HG02938 (cell line): ENCODE measurements at regions not wholly inside any gene's neighbourhood (a gene's known extent, or its start where the extent isn't known, plus 50 kb on each side); places are given as distances from the start of the nearest gene placed in this dataset.

Experiments used
- ATAC-seq: cut with Tn5 transposase; IDR thresholded peaks from one replicate; pipeline ENCODE4 v1.9.1; 2021; ENCODE audit warnings: mild to moderate bottlenecking, moderate library complexity; ENCODE audit not compliant: unreplicated experiment

DNA sequence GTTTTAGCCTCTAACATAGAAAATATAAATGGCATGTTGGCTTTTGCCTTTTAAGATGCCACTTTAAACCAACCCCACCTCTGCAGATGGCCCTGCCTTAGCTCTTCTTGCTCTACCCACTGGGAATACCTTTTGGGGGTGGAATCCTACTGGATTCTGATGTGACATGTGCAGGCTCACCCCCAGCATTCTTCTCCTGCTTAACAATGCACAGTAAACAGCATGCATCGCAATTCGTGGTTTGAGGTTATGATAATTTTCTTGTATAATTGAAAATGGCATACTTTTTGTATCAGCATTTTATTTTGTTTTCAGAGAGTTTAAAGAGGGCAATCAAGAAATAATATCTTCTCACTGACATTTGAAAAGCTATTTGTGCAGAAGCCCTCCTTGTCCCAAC is 167.9 kb downstream of the AREG start:
- no peak for ATAC-seq

DNA sequence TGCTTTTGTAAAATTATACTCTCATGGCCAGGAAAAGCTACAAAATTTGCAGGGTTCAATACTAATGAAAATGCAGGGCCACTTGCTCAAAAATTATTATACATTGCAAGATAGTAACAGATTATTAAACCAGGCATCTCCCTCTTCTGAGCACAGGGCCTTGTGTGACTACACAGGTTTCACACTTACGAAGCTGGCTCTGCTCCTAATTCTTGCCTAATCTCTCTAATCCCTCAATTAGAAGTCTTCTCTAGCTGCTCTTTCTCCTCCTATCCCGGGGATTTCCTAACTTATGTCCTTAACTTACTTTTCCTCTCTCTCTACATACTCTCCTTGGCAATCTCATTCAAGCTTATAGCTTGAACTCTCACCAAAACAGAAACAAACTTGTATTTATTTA is 168.3 kb downstream of the AREG start:
- ATAC-seq = no peak

DNA sequence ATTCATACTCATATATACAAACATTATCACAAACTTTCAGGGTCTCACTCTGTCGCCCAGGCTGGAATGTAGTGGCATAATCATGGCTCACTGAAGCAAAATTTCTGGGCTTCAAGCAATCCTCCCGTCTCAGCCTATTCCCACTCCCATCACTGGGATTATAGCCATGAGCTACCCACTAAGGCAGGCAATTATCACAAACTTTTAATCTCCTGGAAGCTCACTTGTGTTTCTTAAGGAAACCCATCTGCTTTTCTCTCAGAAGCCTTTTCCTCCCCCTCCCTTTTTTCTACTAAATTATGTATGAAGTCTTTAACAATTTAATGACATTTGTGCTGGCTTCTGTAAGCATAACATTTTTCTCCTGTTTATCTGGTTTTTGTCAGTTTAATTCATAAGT is 170.5 kb downstream of the AREG start:
- ATAC-seq = no peak

DNA sequence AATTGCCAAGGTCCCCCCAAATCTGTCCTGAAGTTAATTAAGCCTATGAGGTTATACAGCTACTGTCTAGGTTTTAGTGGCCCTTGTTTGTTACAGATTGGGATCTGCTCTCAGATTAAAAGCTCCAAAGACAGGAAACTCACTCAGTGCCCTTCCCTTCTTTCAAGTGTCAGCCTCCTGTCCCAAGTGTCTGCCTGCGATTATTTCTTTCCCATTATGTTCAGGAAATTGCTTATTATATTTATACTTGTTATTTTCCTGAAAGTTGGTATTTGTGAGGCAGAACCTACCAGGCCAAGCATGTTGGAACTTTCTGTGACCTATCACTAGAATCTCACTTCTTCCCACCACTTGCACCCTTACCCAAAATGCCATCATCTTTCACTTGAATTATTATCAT is 173.2 kb downstream of the AREG start:
- ATAC-seq = no peak

DNA sequence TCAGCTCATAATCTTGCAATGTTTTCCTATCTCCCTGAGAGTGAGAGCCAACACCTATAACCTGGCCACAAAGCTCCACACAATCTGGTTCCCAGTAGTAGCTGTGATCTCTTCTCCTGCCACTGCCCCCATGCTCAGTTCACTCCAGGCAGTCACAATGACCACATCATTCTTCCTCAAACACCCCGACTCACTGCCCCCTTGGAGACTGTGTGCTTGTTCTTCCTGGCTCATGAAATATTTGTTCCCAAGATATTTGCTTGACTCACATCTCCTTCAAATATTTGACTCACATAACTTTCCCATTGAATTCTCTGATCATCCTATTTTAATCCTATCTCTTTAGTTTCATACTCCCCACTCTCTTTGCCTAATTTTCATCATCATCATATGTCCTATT is 173.7 kb downstream of the AREG start:
- ATAC-seq = no peak

DNA sequence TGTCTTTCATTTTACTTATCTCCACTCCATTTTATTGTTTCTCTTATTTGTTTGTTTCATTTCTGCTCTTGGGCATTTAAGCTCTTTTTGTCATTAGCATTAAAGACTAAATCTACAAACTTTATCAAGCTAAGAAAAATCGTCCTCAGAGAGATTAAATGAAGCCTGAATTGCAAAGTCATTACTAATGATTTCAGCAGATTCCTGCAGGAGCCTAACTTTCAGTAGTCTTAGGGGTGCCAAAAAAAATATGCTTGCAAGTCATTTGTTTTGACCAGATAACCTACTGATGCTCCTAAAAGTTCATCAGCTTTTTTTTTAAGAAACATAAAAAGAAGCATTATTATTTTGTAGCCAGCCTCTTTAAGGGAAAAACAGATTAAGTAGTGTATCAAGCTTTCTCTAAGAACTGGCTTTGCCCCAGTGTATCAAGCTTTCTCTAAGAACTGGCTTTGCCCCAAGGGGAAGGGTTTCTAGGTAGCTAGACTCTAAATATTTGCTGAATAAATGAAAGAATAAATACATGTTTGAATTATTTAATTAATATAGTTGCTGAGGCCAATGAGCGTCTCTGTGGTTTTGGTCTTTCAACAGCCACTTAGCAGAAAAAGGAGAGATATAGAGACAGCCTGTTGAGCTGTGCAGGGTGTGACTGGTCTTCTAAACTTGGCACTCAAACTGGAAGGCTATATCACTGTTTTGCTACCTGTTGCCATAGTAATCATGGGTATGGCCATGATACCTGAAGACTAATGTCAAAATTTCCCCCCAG is 174.2 kb downstream of the BTC start:
- no peak for ATAC-seq

DNA sequence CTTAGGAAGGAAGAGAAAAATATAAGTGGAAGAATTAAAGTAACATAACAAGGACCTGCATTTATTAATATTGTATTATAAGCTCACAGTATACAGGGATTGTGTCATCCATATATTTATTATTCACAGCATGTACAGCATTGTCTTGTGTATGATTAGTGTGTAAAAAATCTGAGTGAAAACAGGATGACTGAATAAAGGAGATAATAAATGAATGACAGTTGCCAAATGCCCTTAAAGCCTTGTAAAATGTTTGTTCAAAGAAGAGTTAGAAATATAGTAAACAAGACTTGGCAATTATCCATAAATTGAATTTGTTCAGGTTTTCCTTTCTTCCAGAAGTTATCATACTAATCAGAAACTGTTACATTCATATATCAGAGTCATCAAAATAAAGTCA is 172.7 kb downstream of the BTC start:
- ATAC-seq = no peak

DNA sequence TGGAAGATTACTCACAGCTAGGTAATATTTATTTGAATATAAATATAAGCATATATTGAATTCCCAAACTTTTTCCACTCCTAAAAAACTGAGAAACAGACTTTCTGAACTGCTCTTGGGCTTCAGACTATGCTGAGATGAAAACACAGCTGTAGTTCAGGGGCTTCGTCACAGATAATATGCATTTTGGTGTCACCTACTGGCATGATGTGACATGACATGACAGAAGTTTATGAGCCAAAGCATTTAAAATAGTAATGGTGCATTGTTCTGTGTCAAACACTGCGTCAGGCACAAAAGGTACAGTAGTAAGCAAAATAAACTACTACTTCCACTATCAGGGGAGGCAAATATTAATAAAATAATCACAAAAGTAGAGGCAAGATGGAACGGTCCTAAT is 171.3 kb downstream of the BTC start:
- peak; percentile 86 for ATAC-seq

DNA sequence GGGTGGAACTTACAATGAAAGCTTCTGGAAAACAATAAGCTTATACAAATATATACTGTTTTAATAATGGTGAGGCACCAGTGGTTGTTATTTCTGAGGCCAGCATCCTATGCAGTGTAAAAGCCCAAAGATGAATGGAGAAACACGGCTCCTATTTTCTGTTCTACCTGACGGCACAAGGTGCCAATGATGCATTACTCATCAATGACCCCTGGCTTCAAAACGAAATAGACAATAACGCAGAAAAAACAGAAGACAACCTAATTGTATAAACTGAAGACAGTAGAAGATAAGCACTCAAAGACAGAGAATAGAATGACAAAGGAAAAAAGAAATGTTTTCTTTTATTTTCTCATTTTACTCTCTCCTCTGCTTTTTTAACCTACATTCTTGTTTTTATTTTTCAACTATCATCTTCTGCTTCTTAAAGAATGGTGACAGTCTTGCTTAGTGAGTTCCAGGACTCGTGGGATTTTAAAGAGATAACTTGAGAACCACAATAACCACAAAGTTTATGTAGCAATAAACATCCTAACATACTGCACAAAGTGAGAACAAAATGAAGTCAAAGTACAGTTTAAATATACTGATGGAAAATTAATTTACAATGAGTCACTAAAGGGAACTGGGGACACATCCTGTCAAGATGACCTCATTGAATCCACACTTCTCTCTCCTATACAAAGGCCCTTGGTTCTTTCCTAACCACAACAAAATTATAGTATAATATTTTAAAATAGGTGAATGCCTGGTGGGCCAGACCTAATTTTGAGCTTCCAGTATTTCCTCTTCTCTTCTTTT is 169.8 kb downstream of the BTC start:
- ATAC-seq = no peak

DNA sequence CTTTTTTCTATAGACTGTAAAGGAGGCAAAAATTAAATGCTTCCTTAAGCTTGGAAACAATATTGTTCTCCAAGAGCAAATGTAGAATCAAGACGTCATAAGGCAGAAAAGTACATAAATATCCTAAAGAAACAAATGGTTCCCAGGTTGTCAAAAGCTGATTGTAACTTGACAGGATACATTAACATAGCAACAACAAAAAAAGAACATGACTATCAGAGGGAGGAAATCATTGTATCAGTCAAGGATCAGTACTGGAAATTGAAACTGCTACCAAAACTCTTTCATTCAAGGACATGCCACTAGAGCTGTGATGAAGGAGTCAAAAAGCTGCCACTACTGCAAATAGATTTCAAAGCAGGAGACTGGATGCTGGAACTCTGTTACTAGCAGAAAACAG is 168.3 kb downstream of the BTC start:
- ATAC-seq = no peak

DNA sequence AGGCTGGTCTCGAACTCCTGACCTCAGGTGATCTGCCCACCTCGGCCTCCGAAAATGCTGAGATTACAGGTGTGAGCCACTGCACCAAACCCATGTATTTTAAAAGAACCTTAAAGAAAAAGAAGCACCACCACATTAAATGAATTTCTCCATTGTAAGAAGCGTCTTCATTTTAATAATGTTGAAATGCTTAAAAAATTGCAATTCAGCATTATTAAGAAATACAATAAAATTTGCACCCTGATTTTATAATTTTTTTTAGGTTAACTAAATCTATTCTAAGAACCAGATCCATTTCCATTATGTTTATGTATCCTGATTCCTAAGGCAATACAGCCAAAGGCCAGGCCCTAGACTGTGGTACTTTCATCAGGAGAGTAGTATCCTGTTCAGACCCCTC is 167.2 kb downstream of the BTC start:
- ATAC-seq = no peak

DNA sequence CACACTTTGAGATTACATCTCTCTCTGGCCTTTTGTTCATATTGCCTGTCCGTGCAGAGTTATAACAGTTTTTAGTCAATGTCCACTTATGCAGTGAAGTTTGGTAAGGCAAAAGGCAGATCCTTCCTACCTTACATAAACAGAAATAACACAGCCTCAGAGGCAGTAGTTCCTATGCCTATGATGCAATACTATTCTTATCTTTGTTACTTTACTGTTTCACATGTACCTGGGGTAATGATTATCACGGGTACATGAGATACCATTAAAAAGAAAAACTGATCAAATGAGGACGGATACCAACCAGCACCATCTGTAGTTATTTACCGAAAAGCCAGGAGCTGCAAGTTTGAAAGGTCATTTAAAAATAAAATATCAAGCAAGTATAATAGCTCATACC is 166.8 kb downstream of the BTC start:
- ATAC-seq = no peak

DNA sequence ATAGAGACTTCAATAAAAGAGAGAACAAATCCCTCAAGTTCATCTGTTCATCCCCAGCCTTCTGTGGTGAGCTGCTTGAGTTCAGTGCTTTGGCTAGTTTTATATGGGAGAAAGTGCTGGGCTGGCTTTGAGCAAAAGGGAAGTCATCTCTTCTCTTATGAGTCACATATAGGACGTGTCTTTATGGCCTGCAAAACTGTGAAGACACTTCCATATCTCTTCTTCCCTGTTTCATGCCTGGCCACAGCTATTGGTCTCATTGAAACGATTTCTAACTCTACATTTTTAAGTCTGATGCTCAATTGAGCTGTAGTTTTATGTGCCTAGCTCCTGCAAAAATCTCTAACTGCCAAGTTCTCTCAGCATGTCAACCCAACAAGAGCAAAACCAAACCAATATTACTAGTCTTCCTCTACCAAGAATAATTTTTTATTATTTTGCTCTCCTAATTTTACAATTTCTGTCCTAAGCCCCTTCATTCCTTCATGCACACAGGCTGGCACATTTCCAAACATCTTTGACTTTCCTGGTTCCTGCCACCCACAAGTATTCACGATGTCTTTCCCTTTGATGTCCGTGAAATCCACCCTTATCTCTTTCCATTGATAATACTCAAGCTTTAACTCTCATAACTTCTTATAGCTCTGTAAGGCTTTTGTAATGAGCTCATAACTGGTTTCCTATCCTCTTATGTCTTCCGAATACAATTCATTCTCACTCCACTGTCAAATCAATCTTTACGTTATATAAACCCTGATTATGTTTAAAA is 165.3 kb downstream of the BTC start:
- ATAC-seq = peak; percentile 48

DNA sequence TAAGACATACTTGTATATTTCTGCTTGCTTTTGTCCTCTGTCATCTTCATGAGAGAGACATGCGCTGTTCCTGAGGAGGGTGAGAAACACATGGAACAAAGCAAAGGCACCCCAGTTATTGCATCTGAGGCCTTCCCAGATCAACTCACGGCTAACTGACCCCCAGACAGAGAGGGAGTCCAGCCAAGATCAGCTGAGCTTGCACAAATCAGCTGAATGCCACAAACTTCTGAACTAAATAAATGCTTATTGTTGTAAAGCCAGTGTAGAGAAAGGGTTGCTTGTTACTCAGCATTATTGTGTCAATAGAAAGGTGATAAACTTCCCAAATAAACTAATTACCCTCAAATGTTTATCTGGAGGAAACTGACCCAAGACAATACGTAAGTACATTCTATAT is 163.8 kb downstream of the BTC start:
- no peak for ATAC-seq

DNA sequence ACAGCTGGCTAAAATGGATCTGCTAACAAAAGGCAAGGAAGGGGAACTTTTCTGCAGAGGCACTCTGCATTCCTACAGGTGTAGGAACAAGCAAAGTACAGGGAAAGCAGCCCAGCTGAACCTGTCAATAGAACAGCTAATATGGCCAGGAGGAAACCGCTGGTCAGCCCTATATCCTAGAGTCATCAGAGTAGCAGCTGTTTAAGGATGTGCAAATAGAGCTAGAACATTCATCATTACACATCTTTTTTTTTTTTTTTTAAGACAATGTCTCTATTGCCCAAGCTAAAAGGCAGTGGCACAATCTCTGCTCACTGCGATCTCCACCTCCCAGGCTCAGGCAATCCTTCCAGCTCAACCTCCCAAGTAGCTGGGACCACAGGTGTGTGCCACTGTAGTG is 163.0 kb downstream of the BTC start:
- ATAC-seq = no peak

DNA sequence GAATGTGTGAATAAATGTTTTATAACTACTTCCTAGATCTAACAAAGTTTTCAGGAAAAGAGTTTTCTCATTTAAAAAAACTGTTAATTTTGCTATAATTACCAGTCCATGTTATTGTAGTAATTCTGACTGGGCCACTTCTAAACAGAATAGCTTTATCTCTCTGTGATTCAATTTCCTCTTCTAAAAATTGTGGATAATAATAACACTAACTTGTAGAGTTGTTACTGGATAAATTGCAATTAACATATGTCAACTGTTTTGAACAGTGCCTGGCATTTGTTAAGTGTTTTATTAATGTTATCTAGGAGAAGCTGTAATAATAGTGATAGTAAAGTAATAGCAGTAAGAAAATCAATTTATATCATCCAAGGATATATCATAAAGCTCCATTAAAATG is 162.3 kb downstream of the BTC start:
- no peak for ATAC-seq

DNA sequence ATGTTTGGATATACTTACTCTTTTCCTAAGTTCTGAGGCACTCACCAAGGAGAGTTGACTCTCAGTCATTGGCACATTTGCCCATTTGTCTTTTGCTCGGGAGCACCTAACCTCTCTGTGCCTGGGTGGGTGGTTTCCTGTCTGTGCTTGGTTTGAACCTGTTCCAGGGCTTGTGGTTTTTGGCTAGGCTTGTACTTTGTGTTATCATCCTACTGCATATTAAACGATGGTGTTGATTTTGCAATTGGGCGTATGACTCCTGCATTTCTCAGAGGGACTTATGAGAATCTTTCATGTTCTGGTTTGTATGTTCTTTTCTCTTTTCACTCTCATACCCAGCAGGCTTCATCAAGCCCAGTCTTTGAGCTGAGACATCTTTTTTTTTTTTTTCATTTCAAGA is 161.7 kb downstream of the BTC start:
- no peak for ATAC-seq

DNA sequence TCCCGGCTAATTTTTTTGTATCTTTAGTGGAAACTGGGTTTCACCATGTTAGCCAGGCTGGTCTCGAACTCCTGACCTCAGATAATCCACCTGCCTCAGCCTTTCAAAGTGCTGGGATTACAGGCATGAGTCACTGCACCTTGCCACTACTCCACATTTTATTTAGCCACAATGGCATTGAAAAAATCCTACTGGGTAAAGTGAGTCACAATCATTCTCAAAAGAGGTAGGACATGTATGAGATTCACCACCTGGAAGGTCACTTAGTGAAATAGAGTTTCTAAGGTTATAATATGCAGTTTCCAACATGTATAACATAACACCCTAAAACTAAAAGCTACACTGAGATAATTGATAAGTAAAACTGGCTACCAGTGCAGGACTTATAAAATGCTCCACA is 159.2 kb downstream of the BTC start:
- ATAC-seq = no peak

DNA sequence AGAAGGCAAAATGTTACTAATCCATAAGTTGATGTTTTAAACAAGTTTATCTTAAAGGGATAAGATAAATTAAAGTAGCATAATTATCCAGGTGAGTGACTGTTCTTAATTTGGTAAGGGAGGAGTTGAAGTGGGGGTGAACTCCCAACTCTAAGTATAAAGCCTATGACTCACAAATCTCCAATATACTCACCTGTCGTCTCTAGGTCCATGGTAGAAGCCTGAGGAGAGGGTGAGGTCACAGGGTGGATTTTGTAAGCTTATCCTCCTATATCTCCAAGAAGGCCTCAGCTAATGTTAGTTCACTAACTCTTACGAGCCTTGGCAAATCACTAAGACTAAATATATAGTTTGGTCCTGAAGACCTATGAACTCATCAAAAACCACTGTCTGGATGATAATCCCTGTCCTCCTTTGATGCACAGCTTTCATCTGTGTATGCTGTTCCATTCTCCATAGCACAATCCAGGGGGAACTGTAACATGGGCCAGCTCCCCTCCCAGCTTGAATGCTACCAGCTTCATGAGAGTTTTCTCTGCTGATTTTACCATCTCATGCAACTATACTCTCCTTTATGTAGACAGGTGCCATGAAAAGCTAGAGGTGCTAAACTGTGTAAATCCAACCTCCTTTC is 158.7 kb downstream of the BTC start:
- no peak for ATAC-seq

DNA sequence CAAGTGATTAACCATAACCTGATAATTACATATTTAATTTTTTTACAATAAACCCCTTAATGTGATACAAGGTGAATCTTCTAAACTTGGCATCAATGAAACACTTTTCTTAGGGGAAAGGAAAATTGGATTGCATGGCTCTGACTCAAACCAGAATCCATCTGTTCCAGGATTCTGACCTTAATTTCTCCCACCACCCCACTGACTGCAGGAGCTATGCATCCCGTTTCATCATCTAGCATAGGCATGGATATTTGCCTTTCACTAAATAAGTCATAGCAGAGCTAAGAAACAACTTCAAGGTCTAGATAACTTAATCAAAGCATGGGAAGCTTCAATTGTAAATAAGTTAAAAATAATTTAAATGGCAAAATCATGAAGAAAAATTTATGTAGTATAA is 156.3 kb downstream of the BTC start:
- ATAC-seq = no peak

DNA sequence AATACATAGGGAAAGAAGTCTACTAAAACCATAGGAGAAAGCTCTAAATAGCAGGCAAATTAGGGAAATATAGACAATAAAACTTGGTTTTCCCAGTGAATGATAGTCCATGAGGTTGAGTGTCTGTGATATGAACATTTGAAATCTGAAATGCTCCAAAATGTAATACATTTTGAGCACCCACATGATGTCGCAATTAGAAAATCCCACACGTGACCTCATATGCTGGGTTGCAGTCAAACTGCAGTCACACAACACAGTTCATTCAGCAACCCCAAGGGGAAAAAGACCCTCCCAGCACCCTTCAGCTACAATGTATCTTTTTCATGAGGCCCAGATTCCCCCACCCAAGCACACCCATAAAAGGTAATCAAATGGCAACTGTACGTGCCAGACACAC is 155.6 kb downstream of the BTC start:
- ATAC-seq = no peak
